Retinal pigment epithelial cell (primary cell): ENCODE measurements at regions not wholly inside any gene's neighbourhood (a gene's known extent, or its start where the extent isn't known, plus 50 kb on each side); places are given as distances from the start of the nearest gene placed in this dataset.

Experiments
- DNase-seq: peaks from one replicate; pipeline ENCODE4 v3.0.0-alpha.2; 2010; ENCODE audit warnings: low read depth
- H3K4me3 ChIP-seq: 2 replicates; pipeline ENCODE4 v1.5.1; 2011; ENCODE audit warnings: mild to moderate bottlenecking, low read length, control low read depth, moderate library complexity
- CTCF ChIP-seq: conservative IDR thresholded peaks from 2 replicates; pipeline ENCODE4 v1.5.1; 2011; ENCODE audit warnings: low read depth, low read length, control low read depth, inconsistent platforms

- DNase-seq: no peak
- no peak overlapping the region for H3K4me3 ChIP-seq
- TF ChIP-seq CTCF: no peak
Measured at GRCh38 chr13:39811696-39812095, 156.2 kb downstream of the COG6 start.

- no peak for DNase-seq
Measured at GRCh38 chr13:39815345-39816111, 160.1 kb downstream of the COG6 start.

GRCh38 chr13:39816936-39817335 lies 161.5 kb downstream of the COG6 start:
- no peak for TF ChIP-seq CTCF
- DNase-seq: no peak
- H3K4me3 ChIP-seq: no peak overlapping the region

More at GRCh38 chr13:39815345-39816111, 160.1 kb downstream of the COG6 start:
- no peak overlapping the region for H3K4me3 ChIP-seq
- no peak for TF ChIP-seq CTCF

GRCh38 chr13:39818953-39819352 lies 163.5 kb downstream of the COG6 start:
- no peak for DNase-seq
- H3K4me3 ChIP-seq: no peak overlapping the region
- no peak for TF ChIP-seq CTCF

- TF ChIP-seq CTCF: no peak
- H3K4me3 ChIP-seq: no peak overlapping the region
- no peak for DNase-seq
Measured at GRCh38 chr13:39820606-39821005, 165.1 kb downstream of the COG6 start.

- no peak overlapping the region for H3K4me3 ChIP-seq
- TF ChIP-seq CTCF: no peak
- DNase-seq: no peak
Measured at GRCh38 chr13:39821977-39822376, 166.5 kb downstream of the COG6 start.

GRCh38 chr13:39822437-39822836 lies 167.0 kb downstream of the COG6 start:
- no peak for TF ChIP-seq CTCF

More at GRCh38 chr13:39822437-39822836, 167.0 kb downstream of the COG6 start:
- DNase-seq: no peak
- H3K4me3 ChIP-seq: no peak overlapping the region
